Mesenchymal stem cell (in vitro differentiated cells and primary cell): ENCODE measurements at regions not wholly inside any gene's neighbourhood (a gene's known extent, or its start where the extent isn't known, plus 50 kb on each side); places are given as distances from the start of the nearest gene placed in this dataset.

Source experiments
- DNase-seq: peaks from one replicate; pipeline ENCODE4 v3.0.0-alpha.2; 2013
- H2AFZ ChIP-seq: one replicate; pipeline ENCODE4 v1.6.1; 2013; ENCODE audit warnings: low read depth, mild to moderate bottlenecking, control low read depth, inconsistent platforms, low read length, moderate library complexity
- H2AK5ac ChIP-seq: 2 replicates; pipeline ENCODE4 v1.6.1; 2013; ENCODE audit warnings: low read length, moderate library complexity, mild to moderate bottlenecking, inconsistent platforms; ENCODE audit not compliant: severe bottlenecking
- H2BK120ac ChIP-seq: one replicate; pipeline ENCODE4 v1.6.1; 2013; ENCODE audit warnings: low read depth, mild to moderate bottlenecking, inconsistent platforms, low read length, moderate library complexity
- H2BK12ac ChIP-seq, 2 experiments: one replicate each; pipeline ENCODE4 v1.6.1; 2013; ENCODE audit warnings: inconsistent platforms in 2 of 2, low read length in 2 of 2, mild to moderate bottlenecking in 2 of 2, moderate library complexity in 2 of 2, control low read depth in 1 of 2
- H2BK15ac ChIP-seq: one replicate; pipeline ENCODE4 v1.6.1; 2013; ENCODE audit warnings: mild to moderate bottlenecking, low read depth, inconsistent platforms; ENCODE audit not compliant: poor library complexity, severe bottlenecking
- H2BK5ac ChIP-seq: 2 replicates; pipeline ENCODE4 v1.6.1; 2013; ENCODE audit warnings: low read depth, mild to moderate bottlenecking, low read length, control low read depth, inconsistent platforms; ENCODE audit not compliant: poor library complexity, severe bottlenecking
- H3K14ac ChIP-seq, 2 experiments: one replicate each; pipeline ENCODE4 v1.6.1; 2013; ENCODE audit warnings: inconsistent platforms in 2 of 2, low read length in 2 of 2, control low read depth in 1 of 2, mild to moderate bottlenecking in 1 of 2, moderate library complexity in 1 of 2
- H3K18ac ChIP-seq, 2 experiments: one replicate each; pipeline ENCODE4 v1.6.1; 2013; ENCODE audit warnings: inconsistent platforms in 2 of 2, low read length in 2 of 2, control low read depth in 1 of 2, low read depth in 1 of 2, mild to moderate bottlenecking in 1 of 2
- H3K23ac ChIP-seq, 2 experiments: one replicate each; pipeline ENCODE4 v1.6.1; 2013; ENCODE audit warnings: inconsistent platforms in 2 of 2, low read length in 2 of 2, mild to moderate bottlenecking in 2 of 2, moderate library complexity in 2 of 2, control low read depth in 1 of 2
- H3K27ac ChIP-seq: 2 replicates; pipeline ENCODE4 v1.5.1; 2013; ENCODE audit warnings: mild to moderate bottlenecking, moderate library complexity, low read length, control low read depth, inconsistent platforms; ENCODE audit not compliant: poor library complexity, severe bottlenecking
- H3K27me3 ChIP-seq, 2 experiments: 2 replicates each; pipeline versions ENCODE4 v1.6.1 to v1.7.0; 2013; ENCODE audit warnings: low read length in 2 of 2, mild to moderate bottlenecking in 2 of 2, moderate library complexity in 2 of 2, control low read depth in 1 of 2, inconsistent platforms in 1 of 2; ENCODE audit not compliant: control insufficient read depth in 1 of 2, insufficient read depth in 1 of 2
- H3K36me3 ChIP-seq, 2 experiments: 2 replicates each; pipeline versions ENCODE4 v1.6.1 to v1.7.0; 2013; ENCODE audit warnings: low read length in 2 of 2, control low read depth in 1 of 2, inconsistent platforms in 1 of 2, low read depth in 1 of 2, mild to moderate bottlenecking in 1 of 2; ENCODE audit not compliant: insufficient read depth in 2 of 2, control insufficient read depth in 1 of 2
- H3K4ac ChIP-seq, 2 experiments: one replicate each; pipeline ENCODE4 v1.6.1; 2013; ENCODE audit warnings: inconsistent platforms in 2 of 2, low read length in 2 of 2, mild to moderate bottlenecking in 2 of 2, moderate library complexity in 2 of 2, control low read depth in 1 of 2, low read depth in 1 of 2
- H3K4me1 ChIP-seq: 2 replicates; pipeline ENCODE4 v1.6.1; 2013; ENCODE audit warnings: low read depth, low read length, control low read depth; ENCODE audit not compliant: control insufficient read depth, insufficient read depth
- H3K4me2 ChIP-seq: 2 replicates; pipeline ENCODE4 v1.6.1; 2013; ENCODE audit warnings: low read length, mild to moderate bottlenecking, inconsistent platforms; ENCODE audit not compliant: poor library complexity, severe bottlenecking
- H3K4me3 ChIP-seq, 2 experiments: 2 replicates each; pipeline versions ENCODE4 v1.5.1 to v1.7.0; 2013; ENCODE audit warnings: low read length in 2 of 2, mild to moderate bottlenecking in 2 of 2, control low read depth in 1 of 2, low read depth in 1 of 2; ENCODE audit not compliant: insufficient read depth in 1 of 2
- H3K79me1 ChIP-seq: replicated peaks from 2 replicates; pipeline ENCODE4 v1.6.1; 2013; ENCODE audit warnings: mild to moderate bottlenecking, control low read depth, low read length, inconsistent platforms; ENCODE audit not compliant: poor library complexity, severe bottlenecking
- H3K9ac ChIP-seq: 2 replicates; pipeline ENCODE4 v1.7.0; 2013; ENCODE audit warnings: mild to moderate bottlenecking, low read length, moderate library complexity
- H3K9me3 ChIP-seq: 2 replicates; pipeline ENCODE4 v1.7.0; 2013; ENCODE audit warnings: mild to moderate bottlenecking, low read length; ENCODE audit not compliant: control insufficient read depth
- H4K8ac ChIP-seq: one replicate; pipeline ENCODE4 v1.6.1; 2013; ENCODE audit warnings: inconsistent platforms, mild to moderate bottlenecking, low read length, moderate library complexity
- H4K91ac ChIP-seq: one replicate; pipeline ENCODE4 v1.6.1; 2013; ENCODE audit warnings: mild to moderate bottlenecking, low read length, inconsistent platforms
- WGBS: methylation state at CpG from one replicate; pipeline ENCODE4 v1.1.7; 2013; ENCODE audit warnings: mixed read lengths; 5-methylcytosine and 5-hydroxymethylcytosine counted together

DNA sequence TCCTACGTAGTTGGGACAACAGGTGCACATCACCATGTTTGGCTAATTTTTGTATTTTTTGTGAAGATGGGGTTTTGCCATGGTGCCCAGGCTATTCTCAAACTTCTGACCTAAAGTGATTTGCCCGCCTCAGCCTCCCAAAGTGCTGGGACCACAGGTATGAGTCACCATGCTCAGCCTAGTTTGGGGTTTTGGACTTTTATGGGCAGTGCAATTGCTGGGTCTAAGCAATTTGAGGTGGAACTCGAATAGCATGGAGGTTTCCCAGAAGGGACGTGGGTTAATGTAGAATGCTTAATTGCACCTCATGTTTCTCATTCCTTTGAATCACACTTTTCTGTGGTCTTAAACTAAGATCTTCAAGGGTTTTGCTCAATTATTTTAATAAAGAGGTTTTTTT lies 102.3 kb upstream of the EPHA4 start:
- Histone ChIP-seq H2BK12ac (no peak overlapping the region), H2BK120ac (no peak overlapping the region), H3K27ac (no peak overlapping the region), H3K36me3 (no peaks in the 10 kb centered on the region), H3K4me1 (no peaks in the 10 kb centered on the region), H2AFZ (no peak overlapping the region), H3K9me3 (no peaks in the 10 kb centered on the region), H3K23ac (no peak overlapping the region), H3K14ac (no peak overlapping the region), H3K18ac (no peak overlapping the region), H3K4ac (no peak overlapping the region), H2BK15ac (no peak overlapping the region), H3K27me3 (no peaks in the 10 kb centered on the region), H4K8ac (no peak overlapping the region), H2AK5ac (no peak overlapping the region), H3K4me3 (no peak overlapping the region), H3K4me2 (no peak overlapping the region), H2BK5ac (no peak overlapping the region), H4K91ac (no peak overlapping the region), H3K9ac (no peak overlapping the region), H3K79me1 (no peaks in the 10 kb centered on the region)
- WGBS = 92% methylated on average over 2 of the region's 4 CpGs
- DNase-seq = no peak

DNA sequence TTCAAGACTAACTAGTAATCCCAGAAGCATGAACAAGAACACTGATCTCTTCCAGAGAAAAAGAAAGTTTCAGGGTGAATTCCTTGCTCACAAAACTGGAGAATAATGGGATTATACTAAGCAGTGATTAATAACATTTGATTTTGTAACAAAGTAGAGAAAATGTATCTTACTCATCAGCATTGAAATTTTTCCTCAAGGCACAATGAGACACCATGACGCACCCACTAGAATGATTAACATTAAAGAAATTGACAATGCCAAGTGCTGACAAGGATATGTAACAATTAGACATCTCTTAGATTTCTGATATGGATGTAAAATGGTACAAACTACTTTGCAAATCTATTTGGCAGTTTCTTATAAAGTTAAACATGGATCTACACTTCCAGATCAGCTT lies 101.1 kb upstream of the EPHA4 start:
- no peaks in the 10 kb centered on the region for H3K27me3 ChIP-seq
- H3K4me1 ChIP-seq = no peaks in the 10 kb centered on the region

DNA sequence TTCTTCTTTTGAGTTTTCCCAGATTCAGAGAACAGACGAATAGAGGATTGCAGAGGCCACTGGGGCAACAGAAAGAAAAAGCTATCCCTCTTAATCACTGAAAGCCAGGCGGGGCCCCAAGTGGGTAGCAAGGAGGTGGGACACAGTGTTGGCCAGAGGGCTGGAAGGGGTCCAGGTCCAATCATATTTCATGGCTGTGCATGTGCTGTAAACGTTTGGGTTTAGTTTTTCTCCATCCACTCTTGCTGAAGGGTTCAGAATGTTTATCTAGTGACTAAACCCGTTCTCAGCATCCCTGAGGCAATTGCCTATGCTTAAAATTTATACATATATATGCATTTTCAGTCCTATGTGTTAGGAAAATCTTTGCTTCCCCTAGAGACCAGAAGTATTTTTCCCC lies 99.4 kb upstream of the EPHA4 start:
- H2AK5ac ChIP-seq = no peak overlapping the region
- no peak overlapping the region for H3K9ac ChIP-seq
- no peak overlapping the region for H2BK12ac ChIP-seq
- no peak overlapping the region for H3K14ac ChIP-seq
- no peak overlapping the region for H3K18ac ChIP-seq
- no peaks in the 10 kb centered on the region for H3K4me1 ChIP-seq
- H2BK15ac ChIP-seq = no peak overlapping the region
- WGBS = 86% methylated on average over 2 of the region's 4 CpGs
- H2BK5ac ChIP-seq = no peak overlapping the region
- no peak overlapping the region for H3K4me2 ChIP-seq
- no peaks in the 10 kb centered on the region for H3K79me1 ChIP-seq
- H3K4me3 ChIP-seq = no peak overlapping the region
- no peak overlapping the region for H3K27ac ChIP-seq
- no peak overlapping the region for H2AFZ ChIP-seq
- no peak overlapping the region for H3K4ac ChIP-seq
- no peak for DNase-seq
- H3K36me3 ChIP-seq = no peaks in the 10 kb centered on the region
- H2BK120ac ChIP-seq = no peak overlapping the region
- H4K8ac ChIP-seq = no peak overlapping the region
- H3K27me3 ChIP-seq = no peaks in the 10 kb centered on the region
- H3K23ac ChIP-seq = no peak overlapping the region
- no peak overlapping the region for H4K91ac ChIP-seq
- H3K9me3 ChIP-seq = no peaks in the 10 kb centered on the region

More for the DNA sequence above, 101.1 kb upstream of the EPHA4 start:
- no peaks in the 10 kb centered on the region for H3K79me1 ChIP-seq
- no peak overlapping the region for H3K9ac ChIP-seq
- no peak overlapping the region for H2BK12ac ChIP-seq
- H4K91ac ChIP-seq = no peak overlapping the region
- no peak overlapping the region for H2BK15ac ChIP-seq
- H3K14ac ChIP-seq = no peak overlapping the region
- no CpG with 5 or more reads among the region's 1 CpG for WGBS
- no peak overlapping the region for H3K18ac ChIP-seq
- H2AK5ac ChIP-seq = no peak overlapping the region
- H2BK5ac ChIP-seq = no peak overlapping the region
- H3K4ac ChIP-seq = no peak overlapping the region
- no peak overlapping the region for H2BK120ac ChIP-seq
- no peaks in the 10 kb centered on the region for H3K9me3 ChIP-seq
- no peak overlapping the region for H3K23ac ChIP-seq
- no peak overlapping the region for H3K4me2 ChIP-seq
- H3K36me3 ChIP-seq = no peaks in the 10 kb centered on the region
- H3K4me3 ChIP-seq = no peak overlapping the region
- H4K8ac ChIP-seq = no peak overlapping the region
- no peak for DNase-seq
- no peak overlapping the region for H3K27ac ChIP-seq
- H2AFZ ChIP-seq = no peak overlapping the region

DNA sequence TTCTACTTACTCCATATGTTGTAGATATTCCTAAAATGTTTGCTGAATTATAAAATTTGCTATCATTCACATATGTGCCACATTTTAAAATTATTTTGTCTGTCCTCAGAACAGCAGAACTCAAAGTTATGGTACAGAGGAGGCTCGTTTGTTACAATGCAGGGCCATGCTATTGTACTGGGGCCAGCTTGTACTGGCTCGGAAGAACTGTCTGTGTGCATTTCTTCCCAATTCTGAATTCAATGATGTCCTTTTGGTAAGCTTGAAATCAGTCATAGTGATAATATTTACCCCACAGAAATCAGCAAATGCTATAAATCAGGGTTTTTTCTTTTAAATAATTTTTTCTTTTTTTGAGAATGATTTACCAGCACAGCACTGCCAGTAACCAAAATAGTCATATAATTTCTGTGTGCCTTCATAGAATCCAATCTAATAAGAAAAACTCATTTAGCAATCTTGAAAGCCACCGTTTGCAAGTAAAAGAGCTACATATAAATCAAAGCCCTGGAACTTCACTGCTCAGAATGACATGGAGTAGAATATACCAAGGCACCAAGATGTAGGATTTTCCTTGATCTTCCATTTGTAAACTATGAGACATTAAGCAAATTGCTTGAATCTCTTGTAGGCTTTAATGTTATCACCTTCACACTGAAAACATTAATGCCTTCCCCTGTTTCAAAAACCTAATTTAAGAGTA lies 90.7 kb upstream of the EPHA4 start:
- Histone ChIP-seq H2AFZ (no peak overlapping the region), H3K9me3 (no peaks in the 10 kb centered on the region), H2BK12ac (no peak overlapping the region), H4K8ac (no peak overlapping the region), H3K18ac (no peak overlapping the region), H3K79me1 (no peaks in the 10 kb centered on the region), H3K4me1 (no peaks in the 10 kb centered on the region), H3K36me3 (no peaks in the 10 kb centered on the region), H3K4me2 (no peak overlapping the region), H3K4ac (no peak overlapping the region), H2AK5ac (no peak overlapping the region), H3K14ac (no peak overlapping the region), H3K27ac (no peak overlapping the region), H2BK5ac (no peak overlapping the region), H3K23ac (no peak overlapping the region), H3K27me3 (no peaks in the 10 kb centered on the region), H3K9ac (no peak overlapping the region), H3K4me3 (no peak overlapping the region), H4K91ac (no peak overlapping the region), H2BK15ac (no peak overlapping the region), H2BK120ac (no peak overlapping the region)
- no peak for DNase-seq
- WGBS = 75% methylated on average over 2 of the region's 3 CpGs
